GM19467 (cell line): ENCODE measurements at regions not wholly inside any gene's neighbourhood (a gene's known extent, or its start where the extent isn't known, plus 50 kb on each side); places are given as distances from the start of the nearest gene placed in this dataset.

ENCODE experiments used
- ATAC-seq: cut with Tn5 transposase; IDR thresholded peaks from one replicate; pipeline ENCODE4 v1.9.1; 2021; ENCODE audit warnings: mild to moderate bottlenecking, moderate library complexity; ENCODE audit not compliant: unreplicated experiment

DNA sequence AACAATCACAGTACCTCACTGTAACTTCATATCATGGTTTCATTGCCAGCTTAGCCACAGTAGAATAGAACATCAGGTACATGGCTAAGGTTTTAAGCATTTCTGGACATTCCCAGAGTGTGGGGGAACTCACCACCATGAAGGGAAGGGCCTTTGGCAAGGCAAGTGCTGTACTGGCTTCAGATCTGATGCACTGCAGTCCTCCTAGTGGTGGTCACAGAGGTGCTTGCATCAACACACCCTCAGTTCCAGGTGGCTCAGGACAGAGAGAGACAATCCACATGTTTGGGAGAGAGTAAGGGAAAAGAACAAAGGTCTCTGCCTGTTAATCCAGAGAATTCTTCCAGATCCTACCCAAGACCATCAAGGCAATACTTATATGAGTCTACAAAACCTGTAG is 528.4 kb upstream of the RGS18 start:
- no peak for ATAC-seq

DNA sequence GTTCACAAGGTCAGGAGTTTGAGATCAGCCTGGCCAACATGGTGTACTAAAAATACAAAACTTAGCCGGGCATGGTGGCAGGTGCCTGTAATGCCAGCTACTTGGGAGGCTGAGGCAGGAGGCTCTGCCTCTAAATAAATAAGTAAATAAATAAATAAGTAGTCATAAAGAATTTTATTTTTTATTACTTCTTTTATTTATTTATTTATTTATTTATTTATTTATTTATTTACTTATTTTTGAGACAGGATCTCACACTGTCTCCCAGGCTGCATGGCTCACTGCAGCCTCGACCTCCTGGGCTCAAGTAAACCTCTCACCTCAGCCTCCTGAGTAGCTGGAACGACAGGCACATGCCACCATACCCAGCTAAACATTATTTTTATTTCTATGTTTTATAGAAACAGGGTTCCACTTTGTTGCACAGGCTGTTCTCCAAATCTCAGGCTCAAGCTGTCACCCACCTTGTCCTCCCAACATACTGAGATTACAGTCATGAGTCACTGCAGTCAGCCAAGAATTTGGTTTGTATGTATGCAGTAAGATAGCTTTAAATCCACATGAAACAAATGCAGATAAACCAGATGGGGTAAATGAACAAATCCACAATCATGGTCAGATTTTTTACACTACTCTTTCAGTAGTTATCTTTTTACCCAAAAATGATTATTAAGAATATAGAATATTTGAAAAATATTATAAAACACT is 523.3 kb upstream of the RGS18 start:
- no peak for ATAC-seq

DNA sequence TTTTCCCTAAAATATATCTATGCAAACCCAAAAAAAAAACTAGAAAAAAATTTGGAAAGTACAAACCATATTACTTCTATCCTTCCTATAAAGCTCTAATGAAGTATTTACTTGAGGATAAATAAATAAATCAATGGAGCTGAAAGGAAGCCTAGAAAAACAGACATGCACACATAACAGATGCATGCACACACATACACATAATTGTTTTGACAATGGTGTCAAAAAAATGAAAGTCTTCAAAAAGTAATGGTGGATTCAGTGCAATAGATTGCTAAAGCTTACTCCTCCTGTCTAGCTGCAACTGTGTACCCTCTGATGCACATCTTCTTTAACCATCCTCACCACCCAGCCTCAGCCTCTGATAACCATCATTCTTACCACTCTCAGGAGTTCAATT is 521.9 kb upstream of the RGS18 start:
- no peak for ATAC-seq

DNA sequence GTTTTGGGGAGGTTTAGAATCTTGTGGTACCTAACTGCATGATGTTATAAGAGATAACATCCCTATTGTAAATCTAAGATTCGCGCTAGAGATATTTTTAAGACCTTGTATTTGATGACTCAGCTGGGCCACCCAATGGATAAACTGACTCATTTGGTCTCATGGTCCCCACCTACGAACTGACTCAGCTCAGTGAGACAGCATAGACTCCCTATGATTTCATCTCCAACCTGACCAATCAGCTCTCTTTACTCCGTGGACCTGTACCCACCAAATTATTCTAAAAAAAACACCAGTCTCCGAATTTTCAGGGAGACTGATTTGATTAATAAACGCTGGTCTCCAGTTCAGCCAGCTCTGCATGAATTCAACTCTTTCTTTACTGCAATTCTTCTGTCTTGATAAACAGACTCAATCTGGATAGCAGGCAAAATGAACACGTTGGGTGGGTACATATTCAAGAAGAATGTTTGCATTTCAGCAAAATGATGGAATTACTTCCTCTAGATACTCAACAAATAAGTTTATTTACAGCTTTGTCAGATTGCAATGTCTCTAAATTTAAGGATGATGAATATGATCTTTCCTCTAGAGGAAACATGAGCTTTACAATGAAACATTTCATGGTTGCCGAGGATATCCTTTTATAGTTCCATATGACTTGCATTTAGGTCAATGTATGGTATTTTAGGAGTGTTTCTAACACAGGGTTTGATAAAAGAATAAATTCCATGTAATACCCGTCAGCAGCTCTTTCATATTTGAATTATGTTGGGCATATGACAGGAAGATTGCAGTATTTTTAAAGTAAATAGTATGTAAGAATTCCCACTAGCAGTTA is 516.6 kb upstream of the RGS18 start:
- ATAC-seq = no peak

DNA sequence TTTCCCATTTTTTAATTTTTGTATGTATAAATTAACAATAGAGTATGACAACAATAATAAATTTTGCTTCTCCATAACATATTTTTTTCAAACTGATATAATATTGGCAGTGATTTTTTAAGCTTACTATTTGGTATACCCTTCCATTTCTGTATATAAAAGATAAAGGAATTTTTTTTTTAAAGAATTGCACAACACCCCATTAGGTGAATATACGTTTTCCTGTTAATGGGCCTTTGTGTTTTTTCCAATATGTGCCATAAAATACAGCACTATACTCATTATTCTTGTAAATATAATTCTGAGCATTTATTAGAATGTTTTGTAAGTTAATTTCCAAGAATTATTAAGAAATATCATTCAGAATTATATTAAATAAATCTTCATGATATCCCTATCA is 515.2 kb upstream of the RGS18 start:
- ATAC-seq = no peak

DNA sequence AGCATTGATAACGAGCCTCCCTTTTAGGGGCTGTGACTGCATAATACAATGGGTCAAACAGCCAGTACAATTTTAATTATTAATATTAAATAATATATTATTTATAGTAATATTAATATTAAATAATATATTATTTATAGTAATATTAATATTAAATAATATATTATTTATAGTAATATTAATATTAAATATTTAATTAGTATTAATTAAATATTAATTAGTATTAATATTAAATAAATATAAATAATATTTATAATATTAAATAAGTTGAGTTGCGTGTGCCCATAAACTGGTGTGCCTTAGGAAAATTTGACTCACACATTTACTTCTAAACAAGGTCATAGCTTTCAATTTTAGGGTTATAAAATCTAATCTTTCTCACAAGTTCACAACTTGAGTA is 509.3 kb upstream of the RGS18 start:
- no peak for ATAC-seq

DNA sequence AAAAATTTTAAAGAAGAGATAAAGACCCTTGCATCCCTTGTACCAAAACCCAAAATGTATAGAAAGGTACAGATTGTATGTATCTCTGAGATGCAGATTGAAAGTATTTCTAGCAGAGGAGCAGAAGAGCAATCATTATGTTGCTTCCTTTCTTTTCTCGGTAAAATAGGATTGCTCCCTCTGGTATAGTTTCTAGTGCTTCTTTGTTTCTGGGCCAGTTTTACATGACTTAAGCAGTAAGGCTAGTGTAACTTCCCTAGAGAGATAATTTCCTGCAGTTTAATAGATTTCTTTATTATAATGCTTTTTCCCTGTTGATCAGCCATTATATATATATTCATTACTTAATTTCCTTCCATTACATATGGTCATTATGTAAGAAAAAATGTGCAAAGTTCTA is 496.2 kb upstream of the RGS18 start:
- no peak for ATAC-seq

DNA sequence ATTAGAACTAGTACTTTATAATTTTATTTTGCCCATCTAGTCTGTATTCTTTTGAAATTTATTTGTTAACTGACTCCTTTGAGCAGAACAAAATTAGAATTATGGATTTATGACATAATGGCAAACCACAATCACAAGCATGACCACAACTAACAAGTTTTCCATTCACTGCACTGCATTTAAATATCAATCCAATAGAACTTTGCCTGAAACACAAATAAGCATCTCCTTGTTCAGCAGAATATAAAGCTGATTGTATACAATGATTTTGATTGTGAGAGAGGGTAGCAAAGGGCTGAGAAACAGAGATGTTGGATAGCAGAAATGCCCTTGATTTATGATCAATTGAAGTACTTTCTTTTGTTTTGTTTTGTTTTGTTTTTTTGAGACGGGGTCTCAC is 495.5 kb upstream of the RGS18 start:
- no peak for ATAC-seq

DNA sequence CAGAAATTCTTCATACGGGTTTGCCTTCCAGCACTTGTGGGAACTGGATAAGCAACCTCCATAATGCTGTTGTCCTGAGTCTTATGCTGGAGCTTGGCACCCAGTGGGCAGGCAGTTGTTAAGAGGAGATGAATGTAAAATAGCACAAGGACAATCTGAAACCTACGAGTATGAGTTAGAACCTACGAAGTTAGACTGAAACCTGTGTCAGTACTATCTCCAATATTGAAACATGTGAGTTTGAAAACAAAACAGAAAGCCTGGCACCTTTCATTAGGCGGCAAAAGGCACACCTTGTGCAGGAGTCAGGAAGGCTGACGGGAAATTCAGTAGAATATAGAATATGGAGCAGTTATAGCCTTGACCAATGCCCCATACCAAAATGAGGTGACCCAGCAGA is 489.7 kb upstream of the RGS18 start:
- no peak for ATAC-seq

DNA sequence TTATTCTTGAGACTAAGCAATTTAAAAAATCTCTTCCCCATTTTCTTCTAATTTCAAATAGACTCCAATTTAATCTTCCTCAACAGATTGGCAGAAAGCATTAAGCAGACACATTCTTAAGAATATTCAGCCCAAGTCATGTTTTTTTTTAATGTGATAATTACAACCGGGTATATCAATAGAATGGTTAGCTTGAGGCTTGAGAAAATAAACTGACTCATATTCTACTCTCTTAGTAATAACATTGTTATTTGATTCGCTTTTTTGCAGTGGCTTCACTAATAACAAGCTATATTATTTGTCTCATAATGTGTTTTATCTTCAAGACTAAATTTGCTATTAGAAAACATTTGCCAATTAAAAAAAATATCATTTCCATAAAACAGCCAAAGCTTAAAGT is 488.6 kb upstream of the RGS18 start:
- ATAC-seq = no peak

DNA sequence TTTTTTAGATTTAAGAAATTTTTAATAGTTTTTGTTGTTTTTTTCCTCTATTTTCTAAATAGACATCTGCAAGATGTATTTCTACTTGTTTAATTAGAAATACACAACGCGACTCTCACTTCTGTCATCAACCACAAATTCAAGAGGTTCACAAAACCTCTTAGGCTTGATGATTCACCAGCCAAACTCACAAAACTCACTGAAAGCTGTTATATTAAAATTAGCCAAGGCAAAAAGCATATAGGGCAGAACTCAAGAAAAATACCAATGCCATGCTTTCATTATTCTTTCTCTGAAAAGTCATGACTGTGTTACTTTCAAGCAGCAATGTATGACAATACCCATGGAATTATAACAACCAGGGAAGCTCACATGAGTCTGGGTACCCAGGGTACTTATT is 487.0 kb upstream of the RGS18 start:
- ATAC-seq = no peak

DNA sequence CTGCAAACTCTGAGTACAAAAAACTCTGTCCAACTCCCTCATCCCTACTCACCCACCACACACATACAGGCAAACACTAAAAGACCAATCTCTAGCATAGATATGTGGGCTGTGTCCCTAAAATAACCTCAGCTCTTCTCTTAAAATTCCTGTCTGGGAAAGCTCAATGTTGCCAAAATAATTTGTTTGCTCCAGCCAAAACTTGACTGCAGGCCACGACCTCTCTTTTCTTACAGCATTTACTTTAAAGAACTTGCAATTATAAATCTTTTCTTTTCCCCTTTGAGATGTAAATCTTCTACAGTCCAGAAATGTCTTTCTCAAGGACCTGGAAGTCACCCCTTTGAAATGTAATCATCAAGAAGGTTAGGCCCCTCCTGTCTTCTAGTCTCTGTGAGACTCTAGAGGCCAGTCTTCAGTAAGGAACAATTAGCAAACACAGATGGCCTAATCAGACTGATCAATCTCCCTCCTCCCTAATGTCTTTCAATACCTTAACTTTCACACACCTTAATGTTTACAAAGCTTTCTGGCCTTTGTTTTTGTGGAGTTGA is 483.6 kb upstream of the RGS18 start:
- ATAC-seq = no peak

DNA sequence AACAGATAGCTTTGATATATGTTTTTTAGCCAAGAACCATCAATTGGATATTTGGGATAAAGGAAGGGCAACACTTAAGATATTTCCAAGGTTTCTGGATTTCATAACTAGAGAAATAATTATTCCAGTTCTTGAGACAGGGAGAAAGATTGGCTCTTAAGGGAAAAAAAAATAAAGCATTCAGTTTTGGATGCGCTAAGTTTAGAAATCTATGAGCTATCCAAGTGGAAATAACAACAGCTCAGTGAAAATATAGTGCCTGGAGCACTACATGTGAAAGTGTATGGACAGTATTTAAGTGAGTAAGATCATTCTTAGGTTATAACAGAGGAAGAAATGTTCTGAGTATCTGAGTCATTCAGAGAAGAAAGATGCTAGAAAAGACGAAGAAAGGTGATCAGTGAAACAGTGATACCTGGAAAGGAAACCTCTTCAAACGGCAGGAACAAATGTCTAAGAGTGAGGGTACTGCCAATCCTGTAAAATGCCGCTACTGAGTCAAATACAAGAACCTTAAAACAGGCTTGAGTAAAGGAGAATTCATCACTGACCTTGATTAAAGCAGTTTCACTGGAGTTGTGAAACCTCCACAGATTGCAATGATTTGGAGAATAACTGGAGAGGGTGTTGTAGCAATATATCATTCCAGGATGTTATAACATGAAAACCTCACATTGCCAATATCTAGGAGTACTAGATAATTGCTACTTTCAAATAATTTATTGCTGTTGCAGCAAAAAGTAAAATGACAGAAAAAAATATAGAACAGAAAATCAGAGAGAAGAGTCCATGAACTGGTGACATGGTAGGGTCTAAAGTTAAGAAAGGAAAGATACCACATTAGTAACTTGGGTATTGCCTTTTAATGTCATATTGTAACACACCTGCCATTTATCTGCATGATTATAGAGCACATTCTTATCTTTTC is 482.1 kb upstream of the RGS18 start:
- ATAC-seq = no peak

DNA sequence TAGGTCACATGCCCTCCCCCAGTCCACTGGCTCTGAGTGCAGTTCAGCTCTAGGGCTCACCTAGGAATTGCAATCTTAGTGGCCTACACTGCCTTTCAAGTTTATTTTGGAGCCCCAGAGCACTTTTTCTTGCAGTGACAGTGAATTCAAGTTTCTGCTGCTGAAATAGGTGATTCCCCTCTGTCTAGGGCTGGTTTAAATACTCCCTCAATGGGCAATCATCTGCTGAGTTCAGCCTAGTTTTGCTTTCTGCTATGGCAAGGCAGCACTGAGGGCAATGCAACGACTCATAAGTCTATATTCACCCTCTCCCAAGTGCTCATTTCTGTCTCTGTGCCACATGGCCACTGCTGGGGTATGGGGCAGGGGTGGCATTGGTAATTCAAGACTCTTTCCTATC is 472.6 kb upstream of the RGS18 start:
- ATAC-seq = no peak

DNA sequence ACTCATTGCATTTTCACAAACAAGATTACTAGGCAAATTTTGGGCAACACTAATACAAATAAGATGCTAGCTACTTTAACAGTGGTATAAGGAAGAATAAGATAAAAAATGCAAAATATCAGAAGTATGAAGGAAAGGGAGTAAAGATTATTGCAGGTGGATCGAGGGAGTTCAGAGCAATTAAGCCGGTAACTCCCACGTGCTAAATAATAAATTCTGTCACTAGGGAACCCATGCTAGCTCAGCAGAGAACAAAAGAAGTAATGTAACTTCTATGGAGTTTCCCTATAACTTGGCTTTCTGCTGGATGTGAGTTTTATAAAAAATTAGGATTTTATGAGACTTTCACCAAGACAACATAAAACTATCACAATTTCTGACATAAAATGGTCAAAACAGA is 470.5 kb upstream of the RGS18 start:
- ATAC-seq = no peak

DNA sequence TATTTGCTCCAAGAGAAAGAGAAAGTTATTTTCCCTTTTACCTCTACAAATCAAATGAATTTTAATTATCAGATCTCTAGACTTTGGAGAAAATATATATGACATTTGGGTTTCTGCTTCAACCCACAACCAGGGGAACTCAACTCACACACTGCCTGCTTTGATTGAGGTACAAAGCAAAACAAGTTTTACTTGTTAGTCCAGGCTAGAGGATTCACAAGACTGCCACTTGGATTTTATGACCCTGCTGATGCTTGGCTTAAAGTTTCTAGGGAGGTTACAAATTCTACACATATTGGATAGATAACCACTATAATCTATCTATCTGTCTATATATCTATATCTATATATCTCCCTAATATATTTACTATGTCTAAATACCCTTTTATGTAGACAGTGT is 467.3 kb upstream of the RGS18 start:
- no peak for ATAC-seq

DNA sequence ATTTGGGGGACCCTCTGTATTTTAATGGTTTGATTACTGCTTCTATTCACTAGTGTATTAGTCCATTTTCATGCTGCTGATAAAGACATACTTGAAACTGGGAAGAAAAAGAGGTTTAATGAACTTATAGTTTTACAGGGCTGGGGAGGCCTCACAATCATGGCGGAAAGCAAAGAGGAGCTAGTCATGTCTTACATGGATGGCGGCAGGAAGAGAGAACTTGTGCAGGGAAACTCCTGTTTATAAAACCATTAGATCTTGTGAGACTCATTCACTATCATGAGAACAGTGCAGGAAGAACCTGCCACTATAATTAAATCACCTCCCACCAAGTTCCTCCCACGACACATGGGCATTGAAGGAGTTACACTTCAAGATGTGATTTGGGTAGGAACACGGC is 464.5 kb upstream of the RGS18 start:
- no peak for ATAC-seq

DNA sequence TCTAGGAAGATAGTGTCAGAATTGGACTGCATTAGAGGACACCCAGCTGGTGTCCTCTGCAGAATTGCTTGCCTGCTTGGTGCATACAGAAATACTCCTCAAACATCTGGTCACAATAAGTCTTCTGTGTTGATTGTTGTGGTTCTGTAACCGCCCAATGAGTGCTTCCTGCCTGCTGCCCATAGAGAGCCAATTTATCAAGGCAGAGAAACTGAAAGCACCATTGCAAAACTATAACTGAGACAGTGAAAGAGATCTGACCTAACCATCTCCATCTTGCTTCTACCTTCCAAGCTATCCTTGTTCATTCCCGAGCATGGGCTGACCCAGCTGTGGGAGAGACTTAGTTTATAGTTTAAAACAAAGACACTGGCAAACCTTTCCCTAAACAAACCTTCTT is 462.4 kb upstream of the RGS18 start:
- ATAC-seq = peak; percentile 73

DNA sequence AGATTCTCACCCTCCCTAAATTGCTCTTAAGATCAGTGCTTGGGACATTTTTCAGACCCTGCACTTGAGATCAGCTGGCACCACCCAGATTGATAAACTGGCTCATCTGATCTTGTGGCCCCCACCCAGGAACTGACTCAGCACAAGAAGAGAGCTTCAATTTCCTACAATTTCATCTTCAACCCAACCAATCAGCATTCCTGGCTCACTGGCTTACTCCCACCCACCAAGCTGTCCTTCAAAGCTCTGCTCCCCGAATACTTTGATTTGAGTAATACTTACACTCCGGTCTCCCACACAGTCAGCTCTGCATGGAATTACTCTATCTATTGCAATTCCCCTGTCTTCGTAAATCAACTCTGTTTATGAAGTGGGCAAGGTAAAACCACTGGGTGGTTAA is 461.9 kb upstream of the RGS18 start:
- no peak for ATAC-seq

DNA sequence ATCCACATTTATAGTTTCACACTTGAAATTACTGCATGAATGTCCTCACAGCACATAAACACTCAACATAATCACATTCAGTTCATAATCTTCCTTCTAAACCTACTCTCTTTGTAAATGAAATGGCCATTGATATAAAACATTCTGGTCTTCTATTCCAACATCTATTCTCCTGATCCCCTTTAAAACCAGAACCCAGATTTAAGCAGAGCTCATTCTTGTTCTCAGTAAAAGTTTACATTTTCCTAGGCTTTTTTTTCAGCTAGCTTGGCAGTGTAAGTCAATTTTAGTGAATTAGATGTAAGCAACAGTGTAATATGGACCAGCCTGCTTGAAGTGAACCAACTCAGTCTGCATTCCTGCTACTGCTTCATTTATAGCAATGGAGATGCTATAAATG is 460.7 kb upstream of the RGS18 start:
- ATAC-seq = no peak

DNA sequence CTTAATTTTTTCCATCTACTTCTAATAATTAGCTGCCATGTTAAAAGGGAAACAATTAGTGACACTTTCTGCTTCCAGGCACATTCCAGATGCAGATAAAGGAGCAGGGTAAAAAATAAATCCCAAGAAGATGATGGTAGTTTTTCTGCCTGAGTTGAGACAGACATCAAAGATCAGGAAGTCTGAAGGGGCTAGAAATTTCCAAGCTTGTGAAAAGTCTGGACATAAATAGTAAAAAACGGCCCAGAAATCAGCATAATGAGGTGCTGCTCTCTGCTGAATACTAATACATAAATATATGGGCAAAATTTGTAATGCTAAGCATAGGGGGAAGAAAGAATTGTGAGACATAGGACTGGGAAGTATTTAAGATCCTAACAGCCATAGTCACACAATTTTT is 460.0 kb upstream of the RGS18 start:
- ATAC-seq = no peak
